SU-DHL-6 (cell line): ENCODE measurements at regions not wholly inside any gene's neighbourhood (a gene's known extent, or its start where the extent isn't known, plus 50 kb on each side); places are given as distances from the start of the nearest gene placed in this dataset.

Experiments
- CTCF ChIP-seq: fragments of 200-600 bp; sonication (generic); IDR thresholded peaks from one replicate; pipeline ENCODE4 v1.5.1; 2017; ENCODE audit warnings: antibody characterized with exemption, mild to moderate bottlenecking, low read length, moderate library complexity; ENCODE audit not compliant: insufficient read depth, poor library complexity, severe bottlenecking
- EZH2phosphoT487 ChIP-seq: fragments of 200-600 bp; sonication (generic), shearing (Covaris generic); conservative IDR thresholded peaks from 2 replicates; pipeline ENCODE4 v1.6.1; 2018; ENCODE audit warnings: mild to moderate bottlenecking, antibody characterized with exemption, low read length, moderate library complexity, mixed read lengths

- TF ChIP-seq CTCF (no peak), EZH2phosphoT487 (no peak)
Observed at GRCh38 chrX:20884565-20884964, 489.7 kb upstream of the CNKSR2 start.
